ENCODE measurements at regions not wholly inside any gene's neighbourhood (a gene's known extent, or its start where the extent isn't known, plus 50 kb on each side); places are given as distances from the start of the nearest gene placed in this dataset.
A peak's percentile ranks its signal among the peaks of the same experiment; 100 is the strongest.
"Not testable (repeated sequence)": the region's sequence is repeated elsewhere in the genome, so short reads cannot be mapped to it uniquely, and the experiment has no call there.

GRCh38 chr11:134942681-134943080 is 530.6 kb upstream of the B3GAT1 start:
- 82 to 85% methylated on average over 12 of the region's 12 CpGs for WGBS, 2 donors
- ATAC-seq (ENCODE audit: low FRiP score) = no peak
- Histone ChIP-seq H3K27ac (ENCODE audit: low read depth in 1 of 2, low read length in 2 of 2) (no peak overlapping the region), H3K4me1 (ENCODE audit: control insufficient read depth in 1 of 2, insufficient read depth in 2 of 2, low read length in 2 of 2) (no peaks in the 10 kb centered on the region), H3K9me3 (ENCODE audit: control insufficient read depth, low read length) (no peaks in the 10 kb centered on the region), H3K36me3 (ENCODE audit: control insufficient read depth in 1 of 2, insufficient read depth in 2 of 2, low read length in 1 of 2) (no peaks in the 10 kb centered on the region), H3K4me3 (ENCODE audit: low read length in 2 of 2) (no peak overlapping the region), H3K27me3 (ENCODE audit: control insufficient read depth in 1 of 2, insufficient read depth in 2 of 2, low read length in 1 of 2) (no peaks in the 10 kb centered on the region)
- intact Hi-C loops (cut with DNase I) = no loop called here
- DNase-seq = no peak

GRCh38 chr11:134941936-134942600 is 530.0 kb upstream of the B3GAT1 start:
- H3K27me3 ChIP-seq (ENCODE audit: control insufficient read depth in 1 of 2, insufficient read depth in 2 of 2, low read length in 1 of 2); intact Hi-C loops (cut with DNase I); H3K36me3 ChIP-seq (ENCODE audit: control insufficient read depth in 1 of 2, insufficient read depth in 2 of 2, low read length in 1 of 2); H3K4me1 ChIP-seq (ENCODE audit: control insufficient read depth in 1 of 2, insufficient read depth in 2 of 2, low read length in 2 of 2); H3K27ac ChIP-seq (ENCODE audit: low read depth in 1 of 2, low read length in 2 of 2); H3K4me3 ChIP-seq (ENCODE audit: low read length in 2 of 2); H3K9me3 ChIP-seq (ENCODE audit: control insufficient read depth, low read length): not testable (repeated sequence)
- 48 to 51% methylated on average over 18 of the region's 18 CpGs for WGBS, 2 donors
- ATAC-seq (ENCODE audit: low FRiP score) (peak; percentile 51), DNase-seq (peak in 1 of 2 donors; percentile 81)

DNA sequence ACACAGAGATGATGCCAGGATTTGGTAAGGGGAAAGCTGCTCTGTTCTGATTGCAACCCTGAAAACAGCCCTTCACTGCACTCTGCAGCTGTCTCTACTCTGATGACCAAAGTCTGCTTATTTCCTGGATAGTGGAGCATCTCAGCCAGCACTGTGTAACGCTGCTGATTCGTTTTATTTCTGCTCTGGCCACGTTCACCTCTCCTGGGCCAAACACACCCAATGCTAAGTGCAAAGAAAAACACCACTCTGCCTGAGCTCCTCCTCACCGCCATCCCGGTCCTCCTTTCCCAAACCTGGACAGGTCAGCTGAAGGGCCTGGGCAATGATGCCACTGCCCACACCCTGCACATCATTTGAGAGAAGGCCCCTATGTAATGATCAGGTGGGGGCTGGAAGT is 529.3 kb upstream of the B3GAT1 start:
- Histone ChIP-seq H3K27me3 (ENCODE audit: control insufficient read depth in 1 of 2, insufficient read depth in 2 of 2, low read length in 1 of 2) (no peaks in the 10 kb centered on the region), H3K27ac (ENCODE audit: low read depth in 1 of 2, low read length in 2 of 2) (no peak overlapping the region), H3K9me3 (ENCODE audit: control insufficient read depth, low read length) (no peaks in the 10 kb centered on the region), H3K36me3 (ENCODE audit: control insufficient read depth in 1 of 2, insufficient read depth in 2 of 2, low read length in 1 of 2) (no peaks in the 10 kb centered on the region), H3K4me1 (ENCODE audit: control insufficient read depth in 1 of 2, insufficient read depth in 2 of 2, low read length in 2 of 2) (no peaks in the 10 kb centered on the region), H3K4me3 (ENCODE audit: low read length in 2 of 2) (no peak overlapping the region)
- DNase-seq (no peak), ATAC-seq (ENCODE audit: low FRiP score) (no peak)
- intact Hi-C loops (cut with DNase I) = no loop called here
- WGBS, 2 donors = 62 to 89% methylated on average over 5 of the region's 5 CpGs

- ATAC-seq (ENCODE audit: low FRiP score) (no peak), DNase-seq (no peak)
- no peaks in the 10 kb centered on the region for H3K27me3 ChIP-seq (ENCODE audit: control insufficient read depth in 1 of 2, insufficient read depth in 2 of 2, low read length in 1 of 2)
- WGBS, 2 donors = 94 to 95% methylated on average over 15 of the region's 15 CpGs
- H3K9me3 ChIP-seq (ENCODE audit: control insufficient read depth, low read length) = no peaks in the 10 kb centered on the region
- no peak overlapping the region for H3K27ac ChIP-seq (ENCODE audit: low read depth in 1 of 2, low read length in 2 of 2)
- intact Hi-C loops (cut with DNase I) = no loop called here
- no peak overlapping the region for H3K4me3 ChIP-seq (ENCODE audit: low read length in 2 of 2)
- no peaks in the 10 kb centered on the region for H3K4me1 ChIP-seq (ENCODE audit: control insufficient read depth in 1 of 2, insufficient read depth in 2 of 2, low read length in 2 of 2)
- H3K36me3 ChIP-seq (ENCODE audit: control insufficient read depth in 1 of 2, insufficient read depth in 2 of 2, low read length in 1 of 2) = no peaks in the 10 kb centered on the region
These were observed 528.5 kb upstream of the B3GAT1 start for GRCh38 chr11:134940441-134941126.

GRCh38 chr11:134939905-134940304 is 527.9 kb upstream of the B3GAT1 start:
- no peak overlapping the region for H3K27ac ChIP-seq (ENCODE audit: low read depth in 1 of 2, low read length in 2 of 2)
- no peaks in the 10 kb centered on the region for H3K36me3 ChIP-seq (ENCODE audit: control insufficient read depth in 1 of 2, insufficient read depth in 2 of 2, low read length in 1 of 2)
- no peaks in the 10 kb centered on the region for H3K9me3 ChIP-seq (ENCODE audit: control insufficient read depth, low read length)
- no peak overlapping the region for H3K4me3 ChIP-seq (ENCODE audit: low read length in 2 of 2)
- no peaks in the 10 kb centered on the region for H3K27me3 ChIP-seq (ENCODE audit: control insufficient read depth in 1 of 2, insufficient read depth in 2 of 2, low read length in 1 of 2)
- DNase-seq (no peak), ATAC-seq (ENCODE audit: low FRiP score) (no peak)
- no peaks in the 10 kb centered on the region for H3K4me1 ChIP-seq (ENCODE audit: control insufficient read depth in 1 of 2, insufficient read depth in 2 of 2, low read length in 2 of 2)
- intact Hi-C loops (cut with DNase I) = no loop called here
- WGBS, 2 donors = 68 to 71% methylated on average over 6 of the region's 6 CpGs

DNA sequence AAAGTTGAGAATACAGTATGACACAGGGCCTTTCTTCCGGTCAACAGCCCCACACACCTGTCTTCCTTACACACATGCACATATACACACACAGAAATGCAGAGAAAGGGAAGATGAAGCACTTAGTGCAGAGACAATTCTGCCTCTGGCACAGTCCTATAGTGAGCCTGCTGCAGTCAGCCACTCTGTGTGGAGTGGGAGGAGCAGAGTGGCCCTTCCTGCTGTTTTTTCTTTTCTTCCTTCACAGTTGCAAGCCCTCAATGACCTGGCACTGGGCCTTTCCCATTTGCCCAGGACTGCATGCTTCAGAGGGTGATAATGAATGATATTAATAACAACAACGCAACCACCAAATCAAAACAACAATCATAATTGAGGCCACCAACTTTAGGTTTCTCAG is 527.0 kb upstream of the B3GAT1 start:
- no peaks in the 10 kb centered on the region for H3K4me1 ChIP-seq (ENCODE audit: control insufficient read depth in 1 of 2, insufficient read depth in 2 of 2, low read length in 2 of 2)
- H3K27ac ChIP-seq (ENCODE audit: low read depth in 1 of 2, low read length in 2 of 2) = no peak overlapping the region
- intact Hi-C loops (cut with DNase I) = no loop called here
- no peaks in the 10 kb centered on the region for H3K9me3 ChIP-seq (ENCODE audit: control insufficient read depth, low read length)
- no peaks in the 10 kb centered on the region for H3K36me3 ChIP-seq (ENCODE audit: control insufficient read depth in 1 of 2, insufficient read depth in 2 of 2, low read length in 1 of 2)
- H3K27me3 ChIP-seq (ENCODE audit: control insufficient read depth in 1 of 2, insufficient read depth in 2 of 2, low read length in 1 of 2) = no peaks in the 10 kb centered on the region
- no peak for DNase-seq
- WGBS, 2 donors = 97 to 98% methylated on average over 2 of the region's 2 CpGs
- ATAC-seq (ENCODE audit: low FRiP score) = no peak
- H3K4me3 ChIP-seq (ENCODE audit: low read length in 2 of 2) = no peak overlapping the region

- H3K9me3 ChIP-seq (ENCODE audit: control insufficient read depth, low read length) = no peaks in the 10 kb centered on the region
- no peak overlapping the region for H3K4me3 ChIP-seq (ENCODE audit: low read length in 2 of 2)
- 58 to 73% methylated on average over 1 of the region's 1 CpG for WGBS, 2 donors
- no peaks in the 10 kb centered on the region for H3K27me3 ChIP-seq (ENCODE audit: control insufficient read depth in 1 of 2, insufficient read depth in 2 of 2, low read length in 1 of 2)
- DNase-seq (no peak), ATAC-seq (ENCODE audit: low FRiP score) (no peak)
- intact Hi-C loops (cut with DNase I) = no loop called here
- no peaks in the 10 kb centered on the region for H3K36me3 ChIP-seq (ENCODE audit: control insufficient read depth in 1 of 2, insufficient read depth in 2 of 2, low read length in 1 of 2)
- H3K27ac ChIP-seq (ENCODE audit: low read depth in 1 of 2, low read length in 2 of 2) = no peak overlapping the region
- H3K4me1 ChIP-seq (ENCODE audit: control insufficient read depth in 1 of 2, insufficient read depth in 2 of 2, low read length in 2 of 2) = no peaks in the 10 kb centered on the region
These were observed 526.2 kb upstream of the B3GAT1 start for GRCh38 chr11:134938212-134938611.

DNA sequence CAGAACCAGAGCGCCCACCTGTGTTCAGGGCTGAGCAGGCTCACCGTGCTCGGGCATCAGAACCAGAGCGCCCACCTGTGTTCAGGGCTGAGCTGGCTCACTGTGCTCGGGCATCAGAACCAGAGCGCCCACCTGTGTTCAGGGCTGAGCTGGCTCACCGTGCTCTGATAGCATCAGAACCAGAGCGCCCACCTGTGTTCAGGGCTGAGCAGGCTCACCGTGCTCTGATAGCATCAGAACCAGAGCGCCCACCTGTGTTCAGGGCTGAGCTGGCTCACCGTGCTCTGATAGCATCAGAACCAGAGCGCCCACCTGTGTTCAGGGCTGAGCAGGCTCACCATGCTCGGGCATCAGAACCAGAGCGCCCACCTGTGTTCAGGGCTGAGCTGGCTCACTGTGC is 525.2 kb upstream of the B3GAT1 start:
- intact Hi-C loops (cut with DNase I); DNase-seq; H3K27ac ChIP-seq (ENCODE audit: low read depth in 1 of 2, low read length in 2 of 2); H3K4me1 ChIP-seq (ENCODE audit: control insufficient read depth in 1 of 2, insufficient read depth in 2 of 2, low read length in 2 of 2); H3K27me3 ChIP-seq (ENCODE audit: control insufficient read depth in 1 of 2, insufficient read depth in 2 of 2, low read length in 1 of 2); ATAC-seq (ENCODE audit: low FRiP score); H3K4me3 ChIP-seq (ENCODE audit: low read length in 2 of 2); H3K9me3 ChIP-seq (ENCODE audit: control insufficient read depth, low read length); H3K36me3 ChIP-seq (ENCODE audit: control insufficient read depth in 1 of 2, insufficient read depth in 2 of 2, low read length in 1 of 2): not testable (repeated sequence)
- 94 to 96% methylated on average over 14 of the region's 14 CpGs for WGBS, 2 donors

GRCh38 chr11:134932761-134933160 is 520.7 kb upstream of the B3GAT1 start:
- DNase-seq = no peak
- 26 to 34% methylated on average over 3 of the region's 3 CpGs for WGBS, 2 donors
- H3K4me1 ChIP-seq (ENCODE audit: control insufficient read depth in 1 of 2, insufficient read depth in 2 of 2, low read length in 2 of 2) = no peaks in the 10 kb centered on the region
- no peak overlapping the region for H3K27ac ChIP-seq (ENCODE audit: low read depth in 1 of 2, low read length in 2 of 2)
- no peak for ATAC-seq (ENCODE audit: low FRiP score)
- H3K4me3 ChIP-seq (ENCODE audit: low read length in 2 of 2) = no peak overlapping the region
- H3K36me3 ChIP-seq (ENCODE audit: control insufficient read depth in 1 of 2, insufficient read depth in 2 of 2, low read length in 1 of 2) = no peaks in the 10 kb centered on the region
- H3K9me3 ChIP-seq (ENCODE audit: control insufficient read depth, low read length) = no peaks in the 10 kb centered on the region
- no peaks in the 10 kb centered on the region for H3K27me3 ChIP-seq (ENCODE audit: control insufficient read depth in 1 of 2, insufficient read depth in 2 of 2, low read length in 1 of 2)
- intact Hi-C loops (cut with DNase I) = no loop called here

Measured in aorta (tissue), 5 donors.